Stimulated activated CD4-positive, alpha-beta T cell treated with anti-CD3 and anti-CD28 coated beads, TNF-alpha, amount 100 ng/mL, for 48 hours (primary cell): ENCODE measurements at regions not wholly inside any gene's neighbourhood (a gene's known extent, or its start where the extent isn't known, plus 50 kb on each side); places are given as distances from the start of the nearest gene placed in this dataset.

Source experiments
- DNase-seq, 3 donors: peaks; one replicate each; pipeline ENCODE4 v3.0.0-alpha.2; 2020; ENCODE audit warnings: low read depth in 3 of 3

- no peak for DNase-seq
These were observed 163.3 kb upstream of the LEF1 start for GRCh38 chr4:108331905-108332632.

DNA sequence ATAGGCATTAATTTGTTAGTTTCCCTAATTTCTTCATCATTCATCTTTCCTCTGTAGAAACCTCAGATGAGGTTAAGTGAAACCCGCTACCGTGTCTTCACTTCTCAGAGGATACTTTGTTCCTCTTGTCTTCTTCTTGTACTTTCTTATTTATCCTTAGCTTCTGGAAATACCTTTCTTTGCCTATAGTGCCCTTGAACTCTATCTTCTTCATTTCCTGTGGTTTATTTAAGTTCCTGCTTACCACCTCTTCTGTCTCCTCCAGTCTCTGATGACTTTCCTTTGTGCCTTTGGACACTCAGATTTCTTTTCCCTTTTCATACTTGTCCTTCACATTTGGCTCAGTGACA, 159.6 kb upstream of the LEF1 start:
- no peak for DNase-seq

DNA sequence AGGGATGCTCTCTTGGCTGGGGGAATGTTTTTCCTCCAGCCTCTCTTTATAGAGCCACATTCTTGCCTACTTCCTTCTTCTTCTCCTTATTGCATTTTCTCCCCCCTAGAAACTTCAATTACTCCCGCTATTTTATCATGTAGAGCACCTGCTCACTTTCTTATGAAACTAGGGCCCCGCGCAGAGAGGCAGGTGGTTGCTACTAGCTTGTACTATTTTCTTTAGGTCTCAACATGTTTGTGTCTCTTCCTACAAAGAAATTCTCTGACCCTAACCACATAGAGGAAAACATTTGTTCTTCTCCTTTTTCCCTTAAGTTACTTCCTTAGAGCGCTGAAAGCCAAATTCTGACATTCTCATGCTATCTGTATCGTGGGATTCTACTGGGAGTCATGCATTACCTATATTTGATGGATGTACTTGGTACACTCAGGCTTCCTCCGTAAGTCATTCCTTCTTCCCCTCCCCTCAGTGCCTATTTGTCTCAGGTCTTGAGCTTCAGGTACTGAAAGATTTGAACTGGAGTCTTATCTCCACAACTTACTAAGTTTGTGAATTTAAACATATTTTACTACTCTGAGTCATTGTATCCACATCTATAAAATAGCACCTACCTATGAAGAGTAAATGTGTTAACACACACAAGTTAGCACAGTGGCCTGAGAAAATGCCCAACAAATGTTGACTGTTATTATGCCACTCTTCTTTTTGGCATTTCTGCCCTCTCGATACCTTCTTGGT, 159.1 kb upstream of the LEF1 start:
- DNase-seq = no peak

DNA sequence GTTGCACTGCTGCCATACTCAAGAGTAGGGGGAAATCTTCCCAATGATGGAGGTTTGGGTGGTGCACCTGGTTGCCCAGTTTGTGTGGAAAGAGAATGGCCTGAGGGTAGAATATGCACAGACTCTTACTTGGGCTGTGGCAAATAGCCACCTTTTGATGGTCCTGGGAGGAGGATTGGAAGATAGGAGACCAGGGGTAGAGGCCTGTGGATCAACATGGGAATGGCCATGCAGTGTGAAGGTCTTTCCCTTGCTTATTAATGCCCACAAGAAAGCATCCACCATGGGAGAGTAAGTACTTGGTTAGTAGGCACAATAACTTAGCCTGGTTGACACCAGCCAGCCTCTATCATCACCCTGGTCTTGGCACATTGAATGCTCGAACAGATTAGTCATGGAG, 156.8 kb upstream of the LEF1 start:
- DNase-seq = no peak

GRCh38 chr4:108324450-108324849, 155.7 kb upstream of the LEF1 start:
- DNase-seq = no peak

DNA sequence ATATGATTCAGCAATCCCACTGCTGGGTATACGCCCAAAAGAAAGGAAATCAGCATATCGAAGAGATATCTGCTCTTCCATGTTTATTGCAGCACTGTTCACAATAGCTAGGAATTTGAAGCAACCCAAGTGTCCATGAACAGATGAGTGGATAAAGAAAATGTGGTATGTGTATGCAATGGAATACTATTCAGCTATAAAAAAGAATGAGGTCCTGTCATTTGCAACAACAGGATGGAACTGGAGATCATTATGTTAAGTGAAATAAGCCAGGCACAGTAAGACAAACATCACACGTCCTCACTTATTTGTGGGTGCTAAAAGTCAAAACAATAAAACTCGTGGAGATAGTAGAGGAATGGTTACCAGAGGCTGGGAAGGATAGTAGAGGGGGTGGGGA, 153.8 kb upstream of the LEF1 start:
- DNase-seq = no peak

DNA sequence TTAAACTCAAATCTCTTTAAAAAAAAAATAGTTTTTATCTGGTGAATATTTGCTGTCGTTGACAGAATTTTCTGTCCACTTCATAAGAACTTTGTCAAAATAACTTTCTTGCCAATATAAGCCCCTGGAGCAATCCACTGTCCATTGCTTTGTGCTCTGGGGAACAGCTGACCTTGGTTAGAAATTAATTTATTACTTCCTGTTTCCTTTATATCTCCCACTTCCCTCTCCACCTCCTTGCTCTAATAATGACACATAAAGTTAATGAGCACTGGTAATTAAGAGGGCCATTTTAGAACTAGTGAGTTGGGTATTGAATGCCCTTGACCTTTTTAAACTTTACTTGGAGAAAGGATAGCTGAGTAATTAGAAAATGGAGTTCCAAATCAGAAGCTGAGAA, 151.3 kb upstream of the LEF1 start:
- DNase-seq = no peak

GRCh38 chr4:108317377-108317776, 148.6 kb upstream of the LEF1 start:
- DNase-seq = no peak

GRCh38 chr4:108315694-108316093, 147.0 kb upstream of the LEF1 start:
- no peak for DNase-seq

- DNase-seq = no peak
These were observed 146.3 kb upstream of the LEF1 start for GRCh38 chr4:108314900-108315589.

- DNase-seq = no peak
These were observed 145.0 kb upstream of the LEF1 start for GRCh38 chr4:108313546-108314339.

GRCh38 chr4:108311313-108311712, 142.6 kb upstream of the LEF1 start:
- no peak for DNase-seq

DNA sequence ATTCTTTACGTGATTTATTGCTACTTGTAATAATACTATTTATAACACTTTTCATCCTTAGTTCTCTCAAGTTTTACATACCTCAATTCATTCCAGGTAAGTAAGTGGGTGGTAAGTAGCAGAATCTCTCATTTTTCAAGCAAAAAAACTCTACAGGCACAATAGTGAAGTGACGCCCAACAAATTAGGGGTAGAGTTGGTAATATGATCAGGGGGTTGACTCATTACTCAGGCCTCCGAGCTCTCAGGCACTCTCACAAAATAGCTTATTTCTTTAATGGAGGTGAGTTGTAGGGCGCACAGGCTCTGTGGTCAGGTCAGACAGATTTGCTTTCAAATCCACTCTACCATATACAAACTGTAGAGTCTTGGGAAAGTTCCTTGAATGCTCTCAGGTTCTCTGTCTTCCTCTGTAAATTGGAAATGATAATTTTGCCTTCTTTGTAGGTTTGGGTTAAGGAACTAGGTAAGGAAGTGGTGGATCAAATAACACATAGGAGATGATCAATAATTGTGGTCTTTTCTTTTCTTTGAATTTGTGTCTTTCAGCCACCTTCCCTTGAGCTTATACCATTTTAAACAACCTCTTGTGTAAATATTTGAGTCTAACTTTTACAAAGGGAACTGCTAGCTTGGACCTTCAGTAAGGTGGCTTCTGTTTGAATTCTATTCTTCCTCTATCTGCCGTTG, 134.9 kb upstream of the LEF1 start:
- DNase-seq = no peak

GRCh38 chr4:108301545-108302251, 133.0 kb upstream of the LEF1 start:
- no peak for DNase-seq

DNA sequence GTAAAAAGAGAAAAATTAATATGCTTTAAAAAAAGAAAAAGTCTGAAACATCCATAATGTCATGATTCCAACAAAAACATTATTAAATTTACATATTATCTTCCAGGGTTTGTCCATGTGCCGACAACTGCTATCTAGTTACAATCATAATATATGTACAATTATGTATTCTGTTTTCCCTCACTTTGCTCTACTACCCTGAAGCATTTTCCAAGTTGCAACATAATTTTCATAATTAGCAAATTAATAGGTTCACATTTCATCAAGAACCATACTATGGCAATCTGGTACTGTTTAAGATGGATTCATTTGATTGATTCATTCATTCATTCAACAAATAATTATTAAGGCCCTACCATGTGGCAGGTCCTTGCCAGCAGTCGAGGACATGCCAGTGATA, 128.9 kb upstream of the LEF1 start:
- DNase-seq = no peak

- no peak for DNase-seq
These were observed 123.5 kb upstream of the LEF1 start for GRCh38 chr4:108292229-108292628.

DNA sequence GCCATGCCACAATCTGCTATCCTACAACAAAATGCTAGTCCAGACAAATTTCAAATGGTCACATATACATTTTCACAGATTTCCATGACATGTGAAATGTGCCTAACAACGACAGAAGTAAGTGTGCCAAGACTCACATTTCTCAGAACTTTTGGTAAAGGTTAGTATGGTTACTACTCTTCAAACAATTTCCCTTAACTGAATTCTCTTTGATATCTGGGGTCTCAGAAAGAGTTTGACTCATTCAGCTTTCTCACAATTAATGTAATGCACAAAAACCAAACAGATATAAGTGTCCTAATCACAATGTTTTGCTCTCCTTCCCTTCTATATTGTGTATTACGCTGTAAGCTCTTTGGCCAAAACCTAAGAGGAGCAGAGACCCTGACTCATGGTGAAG, 122.4 kb upstream of the LEF1 start:
- no peak for DNase-seq

GRCh38 chr4:108287834-108288413, 119.2 kb upstream of the LEF1 start:
- DNase-seq = no peak

DNA sequence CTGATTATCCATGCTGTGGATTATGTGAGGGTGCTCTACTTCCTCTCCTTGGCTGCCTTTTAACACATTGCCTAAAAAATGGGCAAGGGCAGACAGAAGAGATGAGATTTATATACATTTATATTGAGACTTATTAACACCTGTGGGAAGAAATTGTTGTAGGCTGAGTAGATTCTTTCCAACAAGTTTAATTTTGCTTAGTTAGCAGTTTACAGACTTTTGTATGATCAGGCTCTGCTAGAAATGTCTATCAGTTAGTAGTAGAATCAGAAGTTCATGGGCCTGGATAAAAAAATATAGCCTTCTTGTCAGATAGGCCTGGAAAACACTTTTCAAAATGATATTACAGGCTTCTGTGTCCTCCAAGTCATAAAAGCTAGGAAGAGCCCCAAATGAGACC, 111.3 kb upstream of the LEF1 start:
- DNase-seq = no peak

DNA sequence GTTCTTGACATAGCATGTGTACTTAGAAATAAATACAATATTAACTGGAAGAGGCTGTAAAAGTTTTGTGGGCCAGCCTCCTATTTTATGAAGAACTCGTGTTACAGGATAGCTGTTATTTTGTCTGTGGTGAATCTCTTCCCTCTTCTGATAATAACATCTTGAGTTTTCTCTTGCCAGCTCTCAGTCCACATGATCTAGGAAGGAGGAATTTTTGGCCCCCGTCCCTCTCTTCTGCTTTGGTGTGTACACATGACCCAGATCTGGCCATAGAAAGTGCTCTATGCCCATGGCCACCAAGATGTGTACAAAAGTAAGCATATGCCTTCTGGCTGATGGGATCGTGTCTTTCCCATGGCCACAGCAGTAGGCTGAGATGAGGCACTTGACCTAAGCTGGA, 108.0 kb upstream of the LEF1 start:
- DNase-seq = no peak

- no peak for DNase-seq
These were observed 104.3 kb upstream of the LEF1 start for GRCh38 chr4:108272986-108273385.
